CD4-positive, alpha-beta T cell (primary cell): ENCODE measurements at regions not wholly inside any gene's neighbourhood (a gene's known extent, or its start where the extent isn't known, plus 50 kb on each side); places are given as distances from the start of the nearest gene placed in this dataset.

ENCODE experiments used
- ATAC-seq: fragments of 200-7000 bp; cut with Tn5 transposase; one replicate; pipeline ENCODE4 v1.10.0; 2022; ENCODE audit warnings: mild to moderate bottlenecking; ENCODE audit not compliant: poor library complexity
- CTCF ChIA-PET: fragments of 350-600 bp; sonication (Branson Sonifier 250); formaldehyde crosslinking; loops from one replicate; lab custom pipeline; 2021; ENCODE audit warnings: antibody characterized with exemption, inconsistent platforms; lab: Charles Lee
- POLR2A ChIA-PET: fragments of 350-600 bp; sonication (Branson Sonifier 250); formaldehyde crosslinking; loops from one replicate; lab custom pipeline; 2021; ENCODE audit warnings: antibody characterized with exemption, inconsistent platforms; lab: Charles Lee
- DNase-seq, 14 experiments: peaks; one replicate each; pipeline ENCODE4 v3.0.0-alpha.2; 2013 to 2020; ENCODE audit warnings: mixed read lengths in 2 of 14
- H3K27ac ChIP-seq, 2 donors: one replicate each; pipeline versions ENCODE4 v1.5.1 to v1.7.0; 2013; ENCODE audit warnings: low read length in 2 of 2, low read depth in 1 of 2, mild to moderate bottlenecking in 1 of 2
- H3K27me3 ChIP-seq, 2 experiments: 1 replicate in 1 of 2; 2 replicates in 1 of 2; pipeline versions ENCODE4 v1.6.1 to v1.7.0; 2013; ENCODE audit warnings: low read length in 2 of 2, control low read depth in 1 of 2, mild to moderate bottlenecking in 1 of 2, moderate library complexity in 1 of 2; ENCODE audit not compliant: insufficient read depth in 2 of 2, control insufficient read depth in 1 of 2
- H3K36me3 ChIP-seq: one replicate; pipeline ENCODE4 v1.6.1; 2013; ENCODE audit warnings: low read length, control low read depth; ENCODE audit not compliant: insufficient read depth
- H3K4me1 ChIP-seq: one replicate; pipeline ENCODE4 v1.6.1; 2013; ENCODE audit warnings: low read length, control low read depth; ENCODE audit not compliant: insufficient read depth
- H3K4me3 ChIP-seq: one replicate; pipeline ENCODE4 v1.5.1; 2013; ENCODE audit warnings: mild to moderate bottlenecking, low read length, moderate library complexity
- H3K9me3 ChIP-seq, 2 experiments: 1 replicate in 1 of 2; 2 replicates in 1 of 2; pipeline versions ENCODE4 v1.6.1 to v1.7.0; 2013; ENCODE audit warnings: low read length in 2 of 2, mild to moderate bottlenecking in 2 of 2, control low read depth in 1 of 2, moderate library complexity in 1 of 2; ENCODE audit not compliant: control insufficient read depth in 1 of 2, insufficient read depth in 1 of 2
- H3K27ac Mint-ChIP-seq: one replicate; pipeline ENCODE4 v1.8.0; 2020; ENCODE audit warnings: mixed read lengths
- H3K27me3 Mint-ChIP-seq: one replicate; pipeline ENCODE4 v1.8.0; 2021; ENCODE audit warnings: mixed read lengths
- H3K36me3 Mint-ChIP-seq: one replicate; pipeline ENCODE4 v1.8.0; 2021; ENCODE audit warnings: low read depth, mixed read lengths
- H3K4me1 Mint-ChIP-seq: one replicate; pipeline ENCODE4 v1.8.0; 2021; ENCODE audit warnings: low read depth, mixed read lengths
- H3K4me3 Mint-ChIP-seq: one replicate; pipeline ENCODE4 v1.8.0; 2020; ENCODE audit warnings: mild to moderate bottlenecking, mixed read lengths
- H3K9me3 Mint-ChIP-seq: one replicate; pipeline ENCODE4 v1.8.0; 2020; ENCODE audit warnings: mixed read lengths
- intact Hi-C, 2 experiments: fragments of 100-400 bp; cut with DNase I in 1 of 2; cut with micrococcal nuclease in 1 of 2; formaldehyde crosslinking; loops; one replicate each; pipeline versions ENCODE4 v1.15.1 to v1.9.0; 2023 to 2025; cut with DNase I, micrococcal nuclease
- TF ChIP-seq, protein P1 (sequence below): fragments of 200-600 bp; IDR thresholded peaks from one replicate; pipeline ENCODE4 v1.8.0; 2022; ENCODE audit warnings: antibody characterized with exemption, mild to moderate bottlenecking

DNA sequence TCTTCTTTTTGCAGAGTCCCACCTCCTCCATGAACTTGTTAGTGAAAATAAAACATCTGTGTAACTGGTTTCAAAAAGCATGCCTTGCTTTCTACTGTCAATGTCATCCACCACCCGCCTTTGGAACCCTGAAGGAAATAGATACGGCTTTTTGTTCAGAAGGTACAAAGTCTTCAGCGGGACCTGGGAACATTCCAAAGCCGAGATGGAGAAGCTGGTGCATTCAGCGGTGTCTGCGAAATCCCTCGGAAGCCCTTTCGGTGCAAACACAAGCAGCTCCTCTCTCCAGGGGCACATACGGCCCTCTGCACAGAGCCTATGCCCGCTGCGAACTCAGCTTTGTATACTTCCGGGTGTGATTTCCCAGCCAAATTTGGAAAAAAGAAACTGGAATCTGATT is 555.8 kb upstream of the SALL3 start:
- Histone ChIP-seq H3K27me3 (no peaks in the 10 kb centered on the region), H3K4me1 (no peaks in the 10 kb centered on the region), H3K4me3 (no peak overlapping the region), H3K36me3 (no peaks in the 10 kb centered on the region), H3K27ac (no peak overlapping the region), H3K9me3 (peaks cover 0 to 23% of the 10 kb centered on the region in 2 experiments)
- ChIA-PET CTCF (no interaction called here), POLR2A (no interaction called here)
- Mint-ChIP-seq H3K27me3 (peaks cover 7% of the 10 kb centered on the region), H3K36me3 (no peaks in the 10 kb centered on the region), H3K4me3 (no peak overlapping the region), H3K9me3 (no peaks in the 10 kb centered on the region), H3K4me1 (no peaks in the 10 kb centered on the region), H3K27ac (no peak overlapping the region)
- no peak for DNase-seq
- TF ChIP-seq, protein P1, sequence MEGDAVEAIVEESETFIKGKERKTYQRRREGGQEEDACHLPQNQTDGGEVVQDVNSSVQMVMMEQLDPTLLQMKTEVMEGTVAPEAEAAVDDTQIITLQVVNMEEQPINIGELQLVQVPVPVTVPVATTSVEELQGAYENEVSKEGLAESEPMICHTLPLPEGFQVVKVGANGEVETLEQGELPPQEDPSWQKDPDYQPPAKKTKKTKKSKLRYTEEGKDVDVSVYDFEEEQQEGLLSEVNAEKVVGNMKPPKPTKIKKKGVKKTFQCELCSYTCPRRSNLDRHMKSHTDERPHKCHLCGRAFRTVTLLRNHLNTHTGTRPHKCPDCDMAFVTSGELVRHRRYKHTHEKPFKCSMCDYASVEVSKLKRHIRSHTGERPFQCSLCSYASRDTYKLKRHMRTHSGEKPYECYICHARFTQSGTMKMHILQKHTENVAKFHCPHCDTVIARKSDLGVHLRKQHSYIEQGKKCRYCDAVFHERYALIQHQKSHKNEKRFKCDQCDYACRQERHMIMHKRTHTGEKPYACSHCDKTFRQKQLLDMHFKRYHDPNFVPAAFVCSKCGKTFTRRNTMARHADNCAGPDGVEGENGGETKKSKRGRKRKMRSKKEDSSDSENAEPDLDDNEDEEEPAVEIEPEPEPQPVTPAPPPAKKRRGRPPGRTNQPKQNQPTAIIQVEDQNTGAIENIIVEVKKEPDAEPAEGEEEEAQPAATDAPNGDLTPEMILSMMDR: no peak
- no peak for ATAC-seq
- intact Hi-C loops: no loop called here

DNA sequence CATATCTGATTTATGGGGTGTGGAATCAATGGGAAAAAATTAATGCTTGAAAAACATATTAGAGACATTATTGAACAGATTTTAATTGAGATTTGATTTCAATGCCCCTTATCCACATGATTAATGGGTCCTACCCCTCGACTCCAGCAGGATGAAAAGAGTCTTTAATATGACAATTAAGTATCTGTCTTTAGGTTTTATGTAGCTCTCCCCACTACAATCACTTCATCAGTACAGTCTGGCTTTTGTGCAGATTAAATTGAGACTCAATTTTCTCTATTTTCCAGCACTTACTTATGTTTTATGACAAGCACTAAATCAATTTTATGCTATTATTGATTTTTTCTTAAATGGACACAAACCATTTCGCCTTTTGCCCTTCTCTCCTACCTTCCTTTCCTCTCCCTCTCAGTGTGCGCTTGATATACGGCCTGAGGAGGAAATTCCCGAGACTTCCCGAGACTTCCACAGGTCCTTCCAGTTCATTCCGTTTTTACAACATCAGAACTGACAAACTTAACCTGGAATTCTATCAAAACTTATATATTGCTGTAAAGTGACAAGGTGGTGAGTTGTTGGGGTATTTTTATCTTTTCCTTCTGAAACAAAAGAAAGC is 555.1 kb upstream of the SALL3 start:
- Mint-ChIP-seq H3K4me3 (no peak overlapping the region), H3K9me3 (no peaks in the 10 kb centered on the region), H3K27me3 (peaks cover 7% of the 10 kb centered on the region), H3K4me1 (no peaks in the 10 kb centered on the region), H3K27ac (no peak overlapping the region), H3K36me3 (no peaks in the 10 kb centered on the region)
- Histone ChIP-seq H3K4me1 (no peaks in the 10 kb centered on the region), H3K36me3 (no peaks in the 10 kb centered on the region), H3K27me3 (no peaks in the 10 kb centered on the region), H3K4me3 (no peak overlapping the region), H3K27ac (no peak overlapping the region), H3K9me3 (peaks cover 0 to 30% of the 10 kb centered on the region in 2 experiments)
- no peak for DNase-seq
- TF ChIP-seq, protein P1: no peak
- intact Hi-C loops: no loop called here
- no peak for ATAC-seq
- CTCF ChIA-PET: no interaction called here
- POLR2A ChIA-PET: no interaction called here

DNA sequence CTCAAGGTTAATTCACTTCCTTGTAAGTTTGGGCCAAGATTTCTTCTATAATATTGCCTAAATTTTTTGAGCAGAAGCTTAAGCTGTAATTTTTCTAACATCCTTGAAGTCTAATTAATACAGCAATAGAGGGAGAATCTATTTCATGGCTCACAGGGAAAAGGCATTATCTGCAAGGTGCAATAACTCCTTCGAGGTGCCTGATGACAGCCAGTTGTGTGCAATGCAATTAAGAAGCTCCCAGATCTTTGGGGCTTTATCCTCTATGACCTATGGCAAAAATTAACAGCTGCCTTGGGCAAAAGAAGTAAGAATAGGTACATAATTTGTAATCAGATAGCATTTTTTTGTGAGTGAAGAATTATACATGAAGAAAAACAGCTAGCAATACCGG is 554.6 kb upstream of the SALL3 start:
- H3K27me3 ChIP-seq: no peaks in the 10 kb centered on the region
- Mint-ChIP-seq H3K4me3 (no peak overlapping the region), H3K36me3 (no peaks in the 10 kb centered on the region), H3K27me3 (peaks cover 7% of the 10 kb centered on the region), H3K9me3 (no peaks in the 10 kb centered on the region), H3K27ac (no peak overlapping the region), H3K4me1 (no peaks in the 10 kb centered on the region)
- H3K27ac ChIP-seq: no peak overlapping the region
- no peak for ATAC-seq
- POLR2A ChIA-PET: no interaction called here
- H3K4me1 ChIP-seq: no peaks in the 10 kb centered on the region
- TF ChIP-seq, protein P1: no peak
- H3K9me3 ChIP-seq: peaks cover 0 to 31% of the 10 kb centered on the region in 2 experiments
- no peaks in the 10 kb centered on the region for H3K36me3 ChIP-seq
- intact Hi-C loops: no loop called here
- CTCF ChIA-PET: no interaction called here
- no peak overlapping the region for H3K4me3 ChIP-seq
- no peak for DNase-seq
